C4-2B (cell line): ENCODE measurements at regions not wholly inside any gene's neighbourhood (a gene's known extent, or its start where the extent isn't known, plus 50 kb on each side); places are given as distances from the start of the nearest gene placed in this dataset.

Source experiments
- CTCF ChIP-seq: fragments of 450-650 bp; conservative IDR thresholded peaks from 2 replicates; pipeline ENCODE4 v1.5.1; 2017; ENCODE audit warnings: mild to moderate bottlenecking
- ZFX ChIP-seq: fragments of 450-650 bp; IDR thresholded peaks from 2 replicates; pipeline ENCODE4 v1.6.1; 2017

GRCh38 chr1:220386494-220387195, 114.4 kb upstream of the RAB3GAP2 start:
- no peak for TF ChIP-seq CTCF
- TF ChIP-seq ZFX, result no peak
